Lung (tissue), 11 donors: ENCODE measurements at regions not wholly inside any gene's neighbourhood (a gene's known extent, or its start where the extent isn't known, plus 50 kb on each side); places are given as distances from the start of the nearest gene placed in this dataset.

Experiments used
- ATAC-seq: fragments of 200-7000 bp; cut with Tn5 transposase; one replicate; pipeline ENCODE4 v1.9.1; 2020; ENCODE audit warnings: moderate number of reproducible peaks; ENCODE audit not compliant: insufficient read depth, low FRiP score
- DNase-seq, 3 donors: peaks; one replicate each; pipeline ENCODE4 v3.0.0-alpha.2; 2013 to 2017
- H3K27ac ChIP-seq, 2 donors: one replicate each; pipeline ENCODE4 v1.5.1; 2013; ENCODE audit warnings: mild to moderate bottlenecking in 2 of 2, moderate library complexity in 2 of 2, control low read depth in 1 of 2, inconsistent platforms in 1 of 2, low read depth in 1 of 2, low read length in 1 of 2
- H3K27me3 ChIP-seq, 3 donors: one replicate each; pipeline ENCODE4 v1.5.1; 2013; ENCODE audit warnings: low read length in 2 of 3; ENCODE audit not compliant: control insufficient read depth in 3 of 3, insufficient read depth in 3 of 3
- H3K36me3 ChIP-seq, 4 donors: one replicate each; pipeline ENCODE4 v1.5.1; 2013; ENCODE audit warnings: low read length in 4 of 4, mild to moderate bottlenecking in 1 of 4, moderate library complexity in 1 of 4; ENCODE audit not compliant: control insufficient read depth in 4 of 4, insufficient read depth in 4 of 4
- H3K4me1 ChIP-seq, 5 donors: one replicate each; pipeline ENCODE4 v1.5.1; 2013; ENCODE audit warnings: low read length in 5 of 5, mild to moderate bottlenecking in 2 of 5, moderate library complexity in 1 of 5; ENCODE audit not compliant: control insufficient read depth in 5 of 5, insufficient read depth in 5 of 5
- H3K4me3 ChIP-seq: one replicate; pipeline ENCODE4 v1.5.1; 2013; ENCODE audit warnings: mild to moderate bottlenecking, control low read depth, moderate library complexity
- H3K9ac ChIP-seq, 2 donors: one replicate each; pipeline ENCODE4 v1.5.1; 2013; ENCODE audit warnings: low read length in 2 of 2, control low read depth in 1 of 2; ENCODE audit not compliant: insufficient read depth in 1 of 2
- H3K9me3 ChIP-seq, 4 donors: one replicate each; pipeline ENCODE4 v1.5.1; 2013; ENCODE audit warnings: low read length in 3 of 4, mild to moderate bottlenecking in 1 of 4, moderate library complexity in 1 of 4; ENCODE audit not compliant: control insufficient read depth in 4 of 4, insufficient read depth in 3 of 4
- CTCF ChIP-seq: IDR thresholded peaks from 2 replicates; pipeline ENCODE4 v1.5.1; 2012; ENCODE audit warnings: mild to moderate bottlenecking; ENCODE audit errors: control extremely low read depth, extremely low read depth
- WGBS, 2 donors: extraction: QIAGEN DNeasy Blood & Tissue Kit; methylation state at CpG; one replicate each; pipeline ENCODE4 v1.1.7; 2013; 5-methylcytosine and 5-hydroxymethylcytosine counted together
- donor health status: control.
- donor health status: control.
- donor health status: Bipolar disorder and iron deficiency.
- donor health status: healthy.
- donor health status: DM: yes; HTN: yes; CAD: no.

- H3K27me3 ChIP-seq: no peaks in the 10 kb centered on the region
- WGBS, 2 donors: 27 to 31% methylated on average over 2 of the region's 2 CpGs
- H3K27ac ChIP-seq: no peak overlapping the region
Measured at GRCh38 chr10:91006001-91006751, 85.3 kb upstream of the ANKRD1 start.

GRCh38 chr10:91006752-91007346 lies 86.0 kb upstream of the ANKRD1 start:
- no peak overlapping the region for H3K4me3 ChIP-seq
- TF ChIP-seq CTCF: no peak
- DNase-seq (no peak), ATAC-seq (no peak)
- peaks cover 0 to 9% (median 0%) of the 10 kb centered on the region in 5 donors for H3K4me1 ChIP-seq
- H3K27me3 ChIP-seq: no peaks in the 10 kb centered on the region
- H3K9me3 ChIP-seq: no peaks in the 10 kb centered on the region
- H3K36me3 ChIP-seq: no peaks in the 10 kb centered on the region
- 77 to 83% methylated on average over 1 of the region's 1 CpG for WGBS, 2 donors
- no peak overlapping the region for H3K9ac ChIP-seq
- H3K27ac ChIP-seq: no peak overlapping the region

More at GRCh38 chr10:91006001-91006751, 85.3 kb upstream of the ANKRD1 start:
- Histone ChIP-seq H3K36me3 (no peaks in the 10 kb centered on the region), H3K9me3 (no peaks in the 10 kb centered on the region), H3K9ac (no peak overlapping the region), H3K4me1 (peaks cover 0 to 9% (median 0%) of the 10 kb centered on the region in 5 donors), H3K4me3 (no peak overlapping the region)
- DNase-seq (peak; percentile 67 to 87 (median 80)), ATAC-seq (peak; percentile 80)
- TF ChIP-seq CTCF: peak; percentile 94

GRCh38 chr10:91007655-91008054 lies 86.8 kb upstream of the ANKRD1 start:
- Histone ChIP-seq H3K9ac (no peak overlapping the region), H3K4me1 (peaks cover 0 to 9% (median 0%) of the 10 kb centered on the region in 5 donors), H3K27ac (no peak overlapping the region), H3K4me3 (no peak overlapping the region), H3K36me3 (no peaks in the 10 kb centered on the region), H3K9me3 (peaks cover 0 to 2% (median 0%) of the 10 kb centered on the region in 4 donors), H3K27me3 (no peaks in the 10 kb centered on the region)
- no peak for DNase-seq
- no peak for TF ChIP-seq CTCF
- no peak for ATAC-seq
